HG03045 (cell line): ENCODE measurements at regions not wholly inside any gene's neighbourhood (a gene's known extent, or its start where the extent isn't known, plus 50 kb on each side); places are given as distances from the start of the nearest gene placed in this dataset.

Experiments
- ATAC-seq: cut with Tn5 transposase; IDR thresholded peaks from one replicate; pipeline ENCODE4 v1.9.1; 2021; ENCODE audit warnings: mild to moderate bottlenecking, moderate library complexity; ENCODE audit not compliant: unreplicated experiment

GRCh38 chr5:3654515-3654914 lies 58.9 kb downstream of the IRX1 start:
- no peak for ATAC-seq

GRCh38 chr5:3656803-3657202 lies 61.2 kb downstream of the IRX1 start:
- no peak for ATAC-seq

- ATAC-seq, result no peak
Measured at GRCh38 chr5:3657364-3658022, 61.9 kb downstream of the IRX1 start.

- no peak for ATAC-seq
Measured at GRCh38 chr5:3658929-3659328, 63.3 kb downstream of the IRX1 start.

- no peak for ATAC-seq
Measured at GRCh38 chr5:3659907-3660306, 64.3 kb downstream of the IRX1 start.

GRCh38 chr5:3660630-3661029 lies 65.0 kb downstream of the IRX1 start:
- ATAC-seq, result no peak

- no peak for ATAC-seq
Measured at GRCh38 chr5:3661755-3662296, 66.2 kb downstream of the IRX1 start.

GRCh38 chr5:3662344-3662743 lies 66.7 kb downstream of the IRX1 start:
- ATAC-seq, result no peak

GRCh38 chr5:3671337-3671736 lies 75.7 kb downstream of the IRX1 start:
- ATAC-seq, result no peak

GRCh38 chr5:3678801-3679200 lies 83.2 kb downstream of the IRX1 start:
- no peak for ATAC-seq

GRCh38 chr5:3680821-3681220 lies 85.2 kb downstream of the IRX1 start:
- no peak for ATAC-seq

- no peak for ATAC-seq
Measured at GRCh38 chr5:3684118-3684517, 88.5 kb downstream of the IRX1 start.

GRCh38 chr5:3684771-3685354 lies 89.2 kb downstream of the IRX1 start:
- no peak for ATAC-seq

- no peak for ATAC-seq
Measured at GRCh38 chr5:3694819-3695218, 99.2 kb downstream of the IRX1 start.

- no peak for ATAC-seq
Measured at GRCh38 chr5:3695818-3696217, 100.2 kb downstream of the IRX1 start.

GRCh38 chr5:3698412-3698811 lies 102.8 kb downstream of the IRX1 start:
- ATAC-seq, result no peak

- no peak for ATAC-seq
Measured at GRCh38 chr5:3701694-3702093, 106.1 kb downstream of the IRX1 start.

GRCh38 chr5:3704661-3705060 lies 109.0 kb downstream of the IRX1 start:
- ATAC-seq, result no peak

- ATAC-seq, result no peak
Measured at GRCh38 chr5:3709068-3709716, 113.6 kb downstream of the IRX1 start.

GRCh38 chr5:3709717-3710348 lies 114.2 kb downstream of the IRX1 start:
- no peak for ATAC-seq

- no peak for ATAC-seq
Measured at GRCh38 chr5:3715062-3715461, 119.4 kb downstream of the IRX1 start.

- ATAC-seq, result no peak
Measured at GRCh38 chr5:3729631-3730030, 134.0 kb downstream of the IRX1 start.
